Cortex of kidney (tissue), 1 donor: ENCODE measurements at regions not wholly inside any gene's neighbourhood (a gene's known extent, or its start where the extent isn't known, plus 50 kb on each side); places are given as distances from the start of the nearest gene placed in this dataset.

Experiments used
- DNase-seq: peaks from one replicate; lab custom pipeline; 2025; lab: John Stamatoyannopoulos, UW

DNA sequence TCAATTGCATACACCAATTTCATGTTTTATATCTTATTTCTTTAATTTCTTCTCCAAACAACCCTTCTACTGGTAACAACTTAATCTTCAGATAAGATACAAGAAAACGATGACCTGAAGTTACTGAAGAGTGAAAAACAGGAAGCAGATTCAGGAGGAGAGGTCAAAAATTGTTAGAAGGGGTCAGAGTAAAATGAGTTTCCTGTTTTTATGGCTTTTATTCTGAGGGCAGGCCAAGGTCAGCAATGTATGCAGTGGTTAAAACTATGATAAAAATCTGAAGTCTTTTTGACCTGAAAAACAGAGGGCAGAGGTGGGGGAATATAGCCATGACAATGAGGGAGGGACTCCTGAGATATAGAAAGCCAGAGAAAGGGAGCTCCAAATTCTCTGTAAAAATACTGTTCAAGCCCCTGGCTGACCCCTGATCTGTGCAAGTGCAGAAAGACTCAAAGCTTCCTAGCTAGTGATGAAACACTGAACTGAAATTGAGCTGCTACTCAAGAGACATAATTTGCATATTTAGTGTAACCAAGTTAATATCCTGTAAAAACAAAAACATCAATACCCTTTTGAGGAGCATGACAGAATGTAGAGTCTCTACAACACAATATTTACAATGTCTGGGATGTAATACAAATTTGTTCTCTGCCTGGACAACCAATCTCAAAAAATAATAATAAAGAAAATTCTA, 514.3 kb upstream of the SEL1L start:
- no peak for DNase-seq

DNA sequence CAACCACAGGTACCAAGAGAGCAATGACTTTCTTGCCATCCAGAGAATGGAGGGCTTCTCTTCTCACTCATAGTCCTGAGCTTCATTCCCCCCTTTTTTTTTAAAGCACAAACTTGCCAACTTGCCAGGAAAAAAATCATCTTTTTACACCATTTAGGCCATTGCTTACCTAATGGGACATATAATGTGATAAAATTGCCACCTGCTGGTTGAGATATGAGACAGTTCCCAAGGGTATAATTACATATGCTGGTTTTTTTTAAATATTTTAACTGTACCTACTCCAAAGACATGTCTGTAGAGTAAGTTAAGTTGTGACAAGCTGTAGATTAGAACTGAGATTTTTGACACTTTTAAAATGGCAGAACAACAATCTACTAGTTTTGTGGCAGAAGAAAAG, 519.1 kb upstream of the SEL1L start:
- no peak for DNase-seq

DNA sequence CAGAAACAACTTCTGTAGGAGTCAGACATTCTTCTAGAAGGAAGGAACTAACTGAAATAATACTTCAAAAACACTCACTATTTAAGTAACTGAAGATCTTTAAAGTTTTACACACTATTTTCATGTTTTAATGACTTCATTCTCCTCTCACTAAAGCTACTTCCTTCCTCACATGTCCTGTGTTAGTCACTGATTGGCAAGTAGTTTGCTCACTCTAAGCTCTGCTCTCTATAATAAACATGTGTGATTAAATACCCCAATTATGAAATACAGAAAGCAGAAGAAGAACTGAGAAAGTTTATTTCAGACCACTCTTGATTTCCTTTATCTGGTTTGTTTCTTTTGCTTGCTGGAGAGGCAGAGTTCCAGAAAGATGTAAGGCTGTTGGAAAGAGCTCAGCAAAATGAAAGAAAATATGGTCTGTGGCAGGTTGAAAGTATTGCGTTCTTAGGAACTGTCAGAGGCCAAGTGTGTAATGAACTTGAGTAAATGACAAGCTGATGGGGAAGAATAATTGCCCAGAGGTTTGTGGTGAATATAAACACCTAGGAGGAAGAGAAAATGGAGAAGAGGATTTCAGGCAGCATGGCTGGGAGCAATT, 522.0 kb upstream of the SEL1L start:
- no peak for DNase-seq

GRCh38 chr14:82060219-82060618, 526.6 kb upstream of the SEL1L start:
- no peak for DNase-seq

GRCh38 chr14:82067221-82067875, 533.7 kb upstream of the SEL1L start:
- no peak for DNase-seq

DNA sequence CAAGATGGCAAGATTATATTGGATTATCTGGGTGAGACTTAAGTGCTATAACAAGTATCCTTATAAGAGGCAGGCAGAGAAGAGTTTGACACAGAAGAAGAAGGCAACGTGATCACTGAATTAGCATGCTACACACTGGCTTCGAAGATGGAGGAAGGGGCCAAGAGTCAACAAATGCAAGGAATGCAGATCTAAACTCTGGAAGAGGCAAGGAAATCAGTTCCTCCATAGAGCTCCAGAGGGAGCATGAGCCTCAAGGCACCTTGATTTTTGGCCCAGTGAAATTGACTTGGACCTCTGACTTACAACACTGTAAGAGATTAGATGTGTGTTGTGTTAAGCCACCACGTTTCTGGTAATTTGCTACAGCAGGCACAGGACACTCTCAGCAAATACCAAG, 536.4 kb upstream of the SEL1L start:
- no peak for DNase-seq

DNA sequence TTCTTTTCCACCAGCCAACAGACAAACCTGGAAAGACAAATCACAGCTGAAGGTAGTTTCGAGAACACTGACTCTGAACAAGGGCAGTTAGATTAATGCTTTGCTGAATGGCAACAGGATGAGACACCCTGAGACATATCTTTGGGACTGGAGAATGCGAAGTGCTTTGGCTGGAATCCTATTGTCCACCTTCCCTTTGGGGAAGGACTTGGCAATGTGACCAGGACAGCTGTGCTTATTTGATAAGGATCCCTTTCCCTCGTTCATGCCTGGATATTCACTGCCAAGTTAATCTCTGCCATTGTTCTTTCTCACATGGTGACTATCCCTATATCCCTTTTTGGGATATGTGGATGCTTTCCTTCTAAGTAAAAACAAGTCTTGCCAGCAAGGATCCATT, 537.1 kb upstream of the SEL1L start:
- DNase-seq = no peak

GRCh38 chr14:82073547-82073946, 539.9 kb upstream of the SEL1L start:
- DNase-seq = no peak

DNA sequence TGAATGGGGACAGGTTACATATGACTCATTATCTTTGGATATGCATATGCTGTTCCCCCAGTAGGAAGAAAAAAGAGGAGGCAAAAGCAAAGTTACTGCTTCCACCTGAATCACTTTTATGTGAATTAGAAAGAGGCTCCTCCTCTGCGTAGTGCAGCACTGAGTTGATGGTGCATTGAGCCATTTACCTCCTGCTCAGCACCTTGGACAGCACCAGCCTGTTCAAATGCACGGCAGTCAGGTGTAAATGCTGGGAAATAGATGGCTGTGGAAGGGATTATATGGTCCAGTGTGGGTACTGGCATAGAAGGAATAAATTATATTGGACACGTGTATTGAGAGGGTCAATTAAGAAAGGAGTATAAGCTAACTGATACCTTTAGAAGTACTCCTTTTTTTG, 541.9 kb upstream of the SEL1L start:
- DNase-seq = no peak

DNA sequence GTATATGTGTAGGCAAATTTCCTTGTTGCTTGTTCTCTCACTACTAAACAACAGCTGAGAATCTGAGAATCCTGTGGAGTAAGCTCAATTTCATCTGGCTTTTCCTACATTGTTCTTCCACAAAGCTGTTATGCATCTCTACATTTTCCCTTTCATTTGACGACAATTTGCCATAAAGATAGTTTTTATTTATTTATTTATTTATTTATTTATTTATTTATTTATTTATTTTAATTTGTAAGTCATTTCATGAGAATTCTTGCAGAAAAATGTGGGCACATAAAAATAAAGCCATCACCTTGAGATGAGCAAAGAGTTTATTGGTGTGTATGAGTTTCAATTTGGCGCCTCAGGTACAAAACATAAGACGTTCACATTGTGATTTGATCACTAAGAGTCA, 545.9 kb upstream of the SEL1L start:
- no peak for DNase-seq

- DNase-seq = no peak
Observed at GRCh38 chr14:82080370-82080769, 546.7 kb upstream of the SEL1L start.

DNA sequence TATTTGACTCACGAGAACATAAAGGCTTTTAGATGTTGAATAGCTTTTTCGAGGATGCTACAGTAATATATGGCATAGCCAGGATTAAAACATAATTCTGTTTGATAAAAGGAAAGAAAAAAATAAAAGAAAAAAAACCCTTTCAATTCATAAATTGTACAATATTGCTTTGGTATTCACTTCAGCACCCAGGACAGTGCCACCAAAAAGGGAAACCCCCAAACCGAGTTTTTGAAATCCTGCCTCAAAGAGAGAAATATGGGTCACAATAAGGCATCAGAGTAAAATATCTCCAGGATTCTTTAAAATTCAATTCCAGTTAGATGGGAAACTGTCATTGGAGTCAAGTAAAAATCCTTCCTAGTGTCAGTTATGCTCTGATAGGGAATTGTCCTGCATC, 551.2 kb upstream of the SEL1L start:
- no peak for DNase-seq

GRCh38 chr14:82091097-82091496, 557.4 kb upstream of the SEL1L start:
- DNase-seq = no peak

DNA sequence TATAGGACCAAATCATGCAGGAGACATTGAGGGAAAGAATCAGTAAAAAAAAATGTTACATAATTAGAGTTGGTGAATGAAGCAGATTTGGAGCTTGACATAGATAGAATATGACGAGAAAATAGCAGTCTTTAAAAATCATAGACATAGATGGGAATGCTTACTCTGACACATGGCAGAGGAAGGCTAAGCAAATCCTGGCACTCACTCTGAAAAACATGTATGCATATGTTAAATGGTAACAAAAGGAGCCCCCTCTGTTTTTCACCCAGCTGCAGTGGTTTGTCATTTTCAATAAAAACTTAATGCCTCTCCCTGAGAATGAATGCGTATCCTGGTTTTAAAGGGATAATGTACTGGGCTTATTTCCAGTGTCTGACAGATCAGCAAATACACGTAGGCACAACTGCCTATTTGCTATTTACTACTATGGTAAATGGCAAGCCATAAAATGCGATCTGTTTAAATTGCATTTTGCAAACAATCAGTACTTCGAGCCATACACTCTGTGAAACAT, 561.2 kb upstream of the SEL1L start:
- DNase-seq = no peak

DNA sequence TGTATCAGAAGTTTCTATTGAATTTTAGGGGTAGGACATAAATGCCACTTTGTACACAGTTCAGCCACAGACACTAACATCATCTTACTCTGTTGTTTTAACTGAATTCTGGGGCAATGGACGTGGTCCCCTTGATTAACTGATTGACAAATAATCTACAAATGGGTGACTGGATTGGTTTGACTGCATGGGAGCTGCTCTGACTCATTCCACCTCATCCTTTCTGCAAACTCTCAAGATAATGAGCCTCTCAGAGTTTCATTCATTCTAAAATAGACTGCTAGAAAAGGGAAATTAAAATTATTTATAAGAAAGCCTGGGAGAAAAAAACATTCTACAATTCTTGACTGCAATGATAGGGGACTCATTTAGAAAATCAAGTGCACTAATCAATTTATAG, 570.4 kb upstream of the SEL1L start:
- no peak for DNase-seq

DNA sequence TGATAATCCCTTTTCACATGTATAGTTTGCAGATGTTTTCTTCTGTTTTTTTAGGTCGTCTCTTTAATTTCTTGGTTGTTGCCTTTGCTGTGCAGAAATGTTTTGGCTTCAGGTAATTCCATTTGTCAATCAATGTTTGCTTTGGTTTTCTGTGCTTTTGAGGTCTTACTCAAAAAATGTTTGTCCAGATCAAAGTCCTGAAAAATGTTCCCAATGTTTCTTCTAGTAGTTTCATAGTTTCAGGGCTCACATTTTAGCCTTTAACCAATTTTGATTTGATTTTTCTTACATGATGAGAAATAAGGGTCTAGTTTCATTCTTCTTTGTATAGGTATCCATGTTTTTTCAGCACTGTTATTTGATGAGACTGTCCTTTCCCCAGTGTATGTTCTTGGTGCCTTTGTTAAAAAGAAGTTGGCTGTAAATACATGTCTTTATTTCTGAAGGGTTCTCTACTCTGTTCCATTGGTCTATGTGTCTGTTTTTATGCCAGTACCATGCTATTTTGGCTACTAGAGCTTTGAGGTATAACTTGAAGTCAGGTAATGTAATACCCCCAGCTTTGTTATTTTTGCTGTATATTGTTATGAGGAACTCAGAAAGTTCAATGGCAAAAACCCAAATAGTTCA, 578.7 kb upstream of the SEL1L start:
- no peak for DNase-seq

DNA sequence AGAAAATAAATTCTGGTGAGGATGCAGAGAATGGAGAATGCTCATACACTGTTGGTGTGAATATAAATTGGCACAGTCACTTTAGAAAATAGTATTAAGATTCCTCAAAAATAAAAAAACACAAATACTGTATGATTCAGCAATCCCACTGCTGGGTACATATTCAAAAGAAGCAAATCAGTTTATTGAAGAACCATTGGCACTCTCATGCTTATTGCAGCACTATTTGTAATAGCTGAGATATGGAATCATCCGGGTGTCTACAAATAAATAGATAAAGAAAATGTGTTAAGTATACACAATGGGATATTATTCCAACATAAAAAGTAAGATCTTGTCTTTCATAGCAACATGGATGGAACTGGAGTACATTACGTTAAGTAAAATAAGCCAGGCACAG, 579.4 kb upstream of the SEL1L start:
- no peak for DNase-seq

DNA sequence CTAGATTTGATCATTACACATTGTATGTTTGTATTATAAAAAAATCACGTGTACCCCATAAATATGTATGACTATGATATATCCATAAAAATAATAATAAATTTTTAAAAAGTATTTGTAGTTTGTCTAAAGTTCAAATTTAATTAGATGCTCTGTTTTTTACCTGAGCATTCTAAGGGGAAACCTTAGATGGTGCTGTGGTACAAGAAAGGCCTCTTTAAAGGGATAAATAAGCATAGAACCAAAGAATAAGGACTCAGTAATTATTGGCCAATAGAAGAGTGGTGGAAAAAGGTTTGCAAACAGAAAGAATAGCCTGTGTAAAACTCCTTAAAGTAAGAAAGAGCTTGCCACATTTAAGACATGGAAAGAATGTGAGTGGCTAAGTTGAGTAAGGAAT, 580.1 kb upstream of the SEL1L start:
- no peak for DNase-seq

GRCh38 chr14:82116721-82117120, 583.1 kb upstream of the SEL1L start:
- no peak for DNase-seq

DNA sequence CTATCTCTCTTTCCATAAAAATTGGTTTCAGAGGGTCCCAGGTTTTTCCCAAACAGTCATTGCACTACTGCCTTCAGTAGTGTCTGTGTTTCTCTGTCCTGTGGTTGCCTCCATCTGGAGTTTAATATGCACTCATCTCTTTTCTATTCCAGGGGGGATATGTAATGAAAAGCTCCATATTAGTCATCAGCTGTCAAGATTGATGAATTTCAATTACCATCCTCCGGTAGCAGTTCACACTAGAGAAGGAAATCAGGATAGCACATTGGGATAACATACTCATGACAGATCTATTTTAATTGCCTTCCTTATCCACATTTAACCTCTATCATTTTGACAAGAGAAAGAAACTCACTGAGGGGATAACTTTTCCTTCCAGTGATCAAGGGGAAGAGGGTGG, 589.0 kb upstream of the SEL1L start:
- DNase-seq = no peak

- no peak for DNase-seq
Observed at GRCh38 chr14:82124511-82124910, 590.9 kb upstream of the SEL1L start.

GRCh38 chr14:82126006-82126405, 592.4 kb upstream of the SEL1L start:
- DNase-seq = no peak

DNA sequence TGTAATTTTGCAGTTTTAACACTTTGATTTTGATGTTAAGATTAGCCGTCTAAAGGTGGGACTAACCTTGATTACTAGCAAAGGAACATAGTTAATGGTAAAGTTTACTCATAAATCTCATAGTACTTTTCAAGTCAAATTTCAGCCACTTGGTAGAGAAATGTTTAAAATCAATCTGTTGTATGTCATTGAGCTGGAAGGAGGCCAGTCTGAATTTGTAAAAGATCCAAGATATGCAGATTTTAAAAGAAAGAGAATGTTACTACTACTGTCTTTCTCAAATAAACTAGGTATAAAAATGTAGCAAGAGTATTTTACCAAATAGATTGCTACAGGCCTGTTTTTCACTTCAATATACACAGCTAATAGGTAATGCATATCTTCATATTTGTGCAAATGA, 600.8 kb upstream of the SEL1L start:
- no peak for DNase-seq
